CD4-positive, alpha-beta memory T cell (primary cell): ENCODE measurements at regions not wholly inside any gene's neighbourhood (a gene's known extent, or its start where the extent isn't known, plus 50 kb on each side); places are given as distances from the start of the nearest gene placed in this dataset.

Experiments used
- CTCF ChIA-PET: fragments of 350-600 bp; sonication (Branson Sonifier 250); formaldehyde crosslinking; loops from one replicate; lab custom pipeline; 2021; ENCODE audit warnings: inconsistent platforms; ENCODE audit not compliant: partially characterized antibody; lab: Charles Lee
- POLR2A ChIA-PET: fragments of 350-600 bp; sonication (Branson Sonifier 250); formaldehyde crosslinking; loops from one replicate; lab custom pipeline; 2021; ENCODE audit not compliant: partially characterized antibody; lab: Charles Lee
- DNase-seq, 5 donors: peaks; one replicate each; pipeline versions ENCODE4 v3.0.0 to v3.0.0-alpha.2; 2020 to 2022; ENCODE audit warnings: mixed read lengths in 1 of 5
- H3K27ac ChIP-seq: one replicate; pipeline ENCODE4 v1.7.0; 2013; ENCODE audit warnings: low read depth, low read length
- H3K27me3 ChIP-seq: 2 replicates; pipeline ENCODE4 v1.7.0; 2013; ENCODE audit warnings: mild to moderate bottlenecking, low read length, moderate library complexity; ENCODE audit not compliant: insufficient read depth
- H3K36me3 ChIP-seq: 2 replicates; pipeline ENCODE4 v1.7.0; 2013; ENCODE audit warnings: mild to moderate bottlenecking, low read length, moderate library complexity; ENCODE audit not compliant: insufficient read depth
- H3K4me1 ChIP-seq: 2 replicates; pipeline ENCODE4 v1.7.0; 2013; ENCODE audit warnings: mild to moderate bottlenecking, low read length, moderate library complexity; ENCODE audit not compliant: insufficient read depth
- H3K4me3 ChIP-seq, 2 donors: one replicate each; pipeline ENCODE4 v1.7.0; 2013; ENCODE audit warnings: low read length in 2 of 2, mild to moderate bottlenecking in 1 of 2
- H3K9me3 ChIP-seq, 2 donors: one replicate each; pipeline ENCODE4 v1.7.0; 2013; ENCODE audit warnings: low read length in 2 of 2, control low read depth in 1 of 2; ENCODE audit not compliant: control insufficient read depth in 1 of 2
- H3K27ac Mint-ChIP-seq, 7 donors: one replicate each; pipeline ENCODE4 v1.8.0; 2020 to 2021; ENCODE audit warnings: mixed read lengths in 7 of 7, mild to moderate bottlenecking in 6 of 7, inconsistent platforms in 3 of 7, moderate library complexity in 3 of 7
- H3K27me3 Mint-ChIP-seq, 2 donors: one replicate each; pipeline ENCODE4 v1.8.0; 2020 to 2021; ENCODE audit warnings: mixed read lengths in 2 of 2
- H3K36me3 Mint-ChIP-seq, 2 donors: one replicate each; pipeline ENCODE4 v1.8.0; 2020 to 2021; ENCODE audit warnings: mixed read lengths in 2 of 2, inconsistent platforms in 1 of 2, mild to moderate bottlenecking in 1 of 2
- H3K4me1 Mint-ChIP-seq, 4 donors: one replicate each; pipeline ENCODE4 v1.8.0; 2020 to 2021; ENCODE audit warnings: mixed read lengths in 4 of 4, mild to moderate bottlenecking in 1 of 4
- H3K4me3 Mint-ChIP-seq, 8 donors: one replicate each; pipeline ENCODE4 v1.8.0; 2020 to 2021; ENCODE audit warnings: mixed read lengths in 8 of 8, mild to moderate bottlenecking in 7 of 8, moderate library complexity in 6 of 8, inconsistent platforms in 3 of 8
- H3K9me3 Mint-ChIP-seq, 8 donors: one replicate each; pipeline ENCODE4 v1.8.0; 2020 to 2021; ENCODE audit warnings: mixed read lengths in 8 of 8, mild to moderate bottlenecking in 5 of 8, inconsistent platforms in 3 of 8, moderate library complexity in 1 of 8
- intact Hi-C: fragments of 100-400 bp; cut with micrococcal nuclease; formaldehyde crosslinking; loops from one replicate; pipeline ENCODE4 v1.15.1; 2023

DNA sequence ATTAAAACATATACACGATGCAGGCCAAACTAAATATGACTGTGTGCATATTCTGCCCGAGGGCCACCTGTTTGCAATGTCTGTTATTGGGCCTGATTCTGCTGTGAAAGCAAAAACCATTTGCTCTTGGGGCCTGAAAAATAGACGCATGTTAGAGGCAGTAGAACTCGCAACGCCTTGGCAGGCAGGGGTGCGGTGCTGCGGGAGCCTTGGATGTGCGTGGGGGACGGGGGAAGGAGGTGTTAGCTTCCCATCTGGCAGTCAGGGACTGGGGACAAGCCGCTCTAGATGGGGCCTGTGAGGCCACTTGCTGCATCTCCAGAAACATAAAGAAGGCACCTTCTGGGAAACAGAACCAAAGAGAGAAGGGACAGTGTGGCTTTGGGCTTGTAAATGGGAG, 216.3 kb downstream of the PHETA1 start:
- Mint-ChIP-seq H3K4me3 (no peak overlapping the region), H3K27me3 (peaks cover 9 to 12% of the 10 kb centered on the region in 2 donors), H3K27ac (no peak overlapping the region), H3K9me3 (peaks cover 0 to 5% (median 0%) of the 10 kb centered on the region in 8 donors), H3K36me3 (no peaks in the 10 kb centered on the region), H3K4me1 (no peaks in the 10 kb centered on the region)
- intact Hi-C loops, result no loop called here
- Histone ChIP-seq H3K4me1 (no peaks in the 10 kb centered on the region), H3K9me3 (no peaks in the 10 kb centered on the region), H3K4me3 (no peak overlapping the region), H3K36me3 (no peaks in the 10 kb centered on the region), H3K27ac (no peak overlapping the region), H3K27me3 (no peaks in the 10 kb centered on the region)
- ChIA-PET POLR2A (no interaction called here), CTCF (no interaction called here)
- no peak for DNase-seq

GRCh38 chr12:111150921-111151840, 217.7 kb downstream of the PHETA1 start:
- peaks cover 0 to 6% (median 0%) of the 10 kb centered on the region in 8 donors for H3K9me3 Mint-ChIP-seq

DNA sequence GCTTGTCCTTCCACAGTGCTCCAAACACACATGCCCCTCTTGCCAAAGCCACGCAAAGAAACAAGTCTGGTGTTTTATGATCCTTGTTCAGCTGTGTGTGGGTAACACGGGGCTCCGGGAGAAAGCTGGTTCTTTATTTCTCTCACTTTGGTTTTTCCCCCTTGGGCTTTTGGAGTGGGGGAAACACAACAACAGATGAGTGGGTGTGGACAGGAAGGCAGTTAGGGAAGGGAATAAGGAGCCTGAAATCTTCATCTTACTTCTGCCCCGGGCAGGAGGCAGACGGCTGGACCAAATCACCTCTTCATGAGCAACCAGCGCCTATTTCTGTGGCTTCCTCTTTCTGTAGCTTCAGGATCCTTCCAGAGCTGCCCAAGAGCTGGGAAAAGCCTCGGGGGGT, 218.5 kb downstream of the PHETA1 start:
- H3K36me3 Mint-ChIP-seq, result no peaks in the 10 kb centered on the region
- Histone ChIP-seq H3K4me3 (no peak overlapping the region), H3K9me3 (no peaks in the 10 kb centered on the region), H3K4me1 (no peaks in the 10 kb centered on the region), H3K27me3 (no peaks in the 10 kb centered on the region), H3K36me3 (no peaks in the 10 kb centered on the region), H3K27ac (no peak overlapping the region)
- no peaks in the 10 kb centered on the region for H3K4me1 Mint-ChIP-seq
- DNase-seq, result no peak
- peaks cover 6 to 12% of the 10 kb centered on the region in 2 donors for H3K27me3 Mint-ChIP-seq
- ChIA-PET CTCF (no interaction called here), POLR2A (no interaction called here)
- H3K4me3 Mint-ChIP-seq, result no peak overlapping the region
- intact Hi-C loops, result no loop called here
- H3K27ac Mint-ChIP-seq, result no peak overlapping the region
- H3K9me3 Mint-ChIP-seq, result peaks cover 0 to 6% (median 0%) of the 10 kb centered on the region in 8 donors

More at GRCh38 chr12:111150921-111151840, 217.7 kb downstream of the PHETA1 start:
- H3K4me1 ChIP-seq, result no peaks in the 10 kb centered on the region
- intact Hi-C loops, result no loop called here
- H3K9me3 ChIP-seq, result no peaks in the 10 kb centered on the region
- CTCF ChIA-PET, result no interaction called here
- H3K36me3 Mint-ChIP-seq, result no peaks in the 10 kb centered on the region
- H3K4me1 Mint-ChIP-seq, result no peaks in the 10 kb centered on the region
- DNase-seq, result no peak
- POLR2A ChIA-PET, result no interaction called here
- H3K27me3 Mint-ChIP-seq, result peaks cover 6 to 12% of the 10 kb centered on the region in 2 donors
- H3K36me3 ChIP-seq, result no peaks in the 10 kb centered on the region
- no peak overlapping the region for H3K27ac Mint-ChIP-seq
- H3K27ac ChIP-seq, result no peak overlapping the region
- no peak overlapping the region for H3K4me3 Mint-ChIP-seq
- H3K4me3 ChIP-seq, result no peak overlapping the region
- H3K27me3 ChIP-seq, result no peaks in the 10 kb centered on the region

- Mint-ChIP-seq H3K4me3 (no peak overlapping the region), H3K36me3 (no peaks in the 10 kb centered on the region), H3K9me3 (peaks cover 0 to 6% (median 0%) of the 10 kb centered on the region in 8 donors), H3K27me3 (peaks cover 5 to 12% of the 10 kb centered on the region in 2 donors), H3K4me1 (no peaks in the 10 kb centered on the region), H3K27ac (no peak overlapping the region)
- ChIA-PET POLR2A (no interaction called here), CTCF (no interaction called here)
- no peak for DNase-seq
- Histone ChIP-seq H3K9me3 (no peaks in the 10 kb centered on the region), H3K27ac (no peak overlapping the region), H3K36me3 (no peaks in the 10 kb centered on the region), H3K4me3 (no peak overlapping the region), H3K27me3 (no peaks in the 10 kb centered on the region), H3K4me1 (no peaks in the 10 kb centered on the region)
- intact Hi-C loops, result no loop called here
Observed at GRCh38 chr12:111149299-111149698, 219.6 kb downstream of the PHETA1 start.

- ChIA-PET POLR2A (no interaction called here), CTCF (no interaction called here)
- Mint-ChIP-seq H3K9me3 (peaks cover 0 to 6% (median 0%) of the 10 kb centered on the region in 8 donors), H3K36me3 (no peaks in the 10 kb centered on the region), H3K27me3 (peaks cover 4 to 12% of the 10 kb centered on the region in 2 donors), H3K4me1 (no peaks in the 10 kb centered on the region), H3K27ac (no peak overlapping the region), H3K4me3 (no peak overlapping the region)
- H3K27ac ChIP-seq, result no peak overlapping the region
- no peaks in the 10 kb centered on the region for H3K4me1 ChIP-seq
- H3K9me3 ChIP-seq, result no peaks in the 10 kb centered on the region
- intact Hi-C loops, result no loop called here
- no peak overlapping the region for H3K4me3 ChIP-seq
- H3K36me3 ChIP-seq, result no peaks in the 10 kb centered on the region
- no peaks in the 10 kb centered on the region for H3K27me3 ChIP-seq
- DNase-seq, result no peak
Observed at GRCh38 chr12:111148005-111148404, 220.9 kb downstream of the PHETA1 start.

DNA sequence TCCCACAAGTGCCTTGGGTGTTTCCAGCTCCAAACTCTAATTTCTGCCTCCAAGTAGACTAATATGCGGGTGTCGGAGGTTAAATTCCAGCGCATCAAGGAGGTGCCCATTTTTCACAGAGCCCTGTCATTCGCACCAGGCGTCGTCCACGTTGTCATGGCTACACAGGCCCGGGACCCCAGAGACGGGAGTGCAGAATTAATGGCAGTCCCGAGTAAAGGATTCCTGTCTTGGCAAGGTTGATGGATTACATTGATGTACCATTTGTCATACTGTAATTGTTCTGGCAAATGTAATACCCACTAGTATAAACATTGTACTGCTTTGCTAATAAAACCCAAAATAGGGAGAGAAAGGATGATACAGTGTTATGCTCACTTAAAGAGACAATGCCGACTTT, 222.9 kb upstream of the MYL2 start:
- POLR2A ChIA-PET, result no interaction called here
- Mint-ChIP-seq H3K27ac (no peak overlapping the region), H3K36me3 (no peaks in the 10 kb centered on the region), H3K4me1 (no peaks in the 10 kb centered on the region), H3K9me3 (peaks cover 0 to 6% (median 0%) of the 10 kb centered on the region in 8 donors), H3K27me3 (peaks cover 1 to 10% of the 10 kb centered on the region in 2 donors), H3K4me3 (no peak overlapping the region)
- Histone ChIP-seq H3K4me3 (no peak overlapping the region), H3K27ac (no peak overlapping the region), H3K4me1 (no peaks in the 10 kb centered on the region), H3K36me3 (no peaks in the 10 kb centered on the region), H3K9me3 (no peaks in the 10 kb centered on the region), H3K27me3 (no peaks in the 10 kb centered on the region)
- intact Hi-C loops, result no loop called here
- DNase-seq, result no peak
- CTCF ChIA-PET, result no interaction called here

DNA sequence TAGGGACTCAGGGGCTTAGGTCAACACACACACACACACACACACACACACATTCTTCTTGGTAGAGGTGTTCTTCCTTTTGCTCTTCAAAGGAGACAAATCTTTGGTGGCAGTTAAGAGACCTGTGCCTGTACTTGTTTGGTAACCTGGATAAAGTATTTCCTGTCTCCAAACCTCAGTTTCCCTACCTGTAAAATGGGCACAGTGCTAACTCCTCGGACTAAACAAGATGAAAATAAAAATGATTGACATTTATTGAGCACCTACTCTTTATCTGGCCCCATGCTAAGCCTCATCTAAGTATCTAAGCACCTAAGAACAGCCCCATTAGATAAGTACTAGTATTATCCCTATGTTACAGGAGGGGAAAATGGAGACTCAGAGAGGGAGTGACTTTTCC, 220.8 kb upstream of the MYL2 start:
- H3K27ac Mint-ChIP-seq, result no peak overlapping the region

More for the DNA sequence above, 220.8 kb upstream of the MYL2 start:
- CTCF ChIA-PET, result no interaction called here
- no peaks in the 10 kb centered on the region for H3K36me3 ChIP-seq
- intact Hi-C loops, result no loop called here
- no peak overlapping the region for H3K27ac ChIP-seq
- POLR2A ChIA-PET, result no interaction called here
- DNase-seq, result no peak
- H3K36me3 Mint-ChIP-seq, result no peaks in the 10 kb centered on the region
- H3K9me3 Mint-ChIP-seq, result no peaks in the 10 kb centered on the region
- no peaks in the 10 kb centered on the region for H3K4me1 ChIP-seq
- H3K4me3 ChIP-seq, result no peak overlapping the region
- H3K27me3 Mint-ChIP-seq, result peaks cover 1 to 11% of the 10 kb centered on the region in 2 donors
- no peaks in the 10 kb centered on the region for H3K4me1 Mint-ChIP-seq
- H3K4me3 Mint-ChIP-seq, result no peak overlapping the region
- no peaks in the 10 kb centered on the region for H3K27me3 ChIP-seq
- no peaks in the 10 kb centered on the region for H3K9me3 ChIP-seq
